KBM-7 (cell line): ENCODE measurements at regions not wholly inside any gene's neighbourhood (a gene's known extent, or its start where the extent isn't known, plus 50 kb on each side); places are given as distances from the start of the nearest gene placed in this dataset.
"Not testable (repeated sequence)": the region's sequence is repeated elsewhere in the genome, so short reads cannot be mapped to it uniquely, and the experiment has no call there.

Source experiments
- DNase-seq: peaks from one replicate; pipeline ENCODE4 v3.0.0-alpha.2; 2015
- in situ Hi-C: fragments of 300-500 bp; cut with MboI; formaldehyde crosslinking; loops from 2 replicates; pipeline ENCODE4 v1.14.3; 2020; ENCODE audit warnings: low sequenced_read_pairs, low pct_unique_long_range_greater_than_20kb, mixed read lengths

GRCh38 chrX:143935601-143936000 lies 51.7 kb downstream of the UBE2NL start:
- in situ Hi-C loops: no loop called here
- DNase-seq: no peak

GRCh38 chrX:143940119-143940518 lies 56.2 kb downstream of the UBE2NL start:
- no peak for DNase-seq
- in situ Hi-C loops: no loop called here

GRCh38 chrX:143945171-143945570 lies 61.3 kb downstream of the UBE2NL start:
- in situ Hi-C loops: no loop called here
- no peak for DNase-seq

- in situ Hi-C loops: no loop called here
- no peak for DNase-seq
Observed at GRCh38 chrX:143964549-143964948, 80.7 kb downstream of the UBE2NL start.

GRCh38 chrX:143988356-143988755 lies 104.5 kb downstream of the UBE2NL start:
- DNase-seq: no peak

GRCh38 chrX:143994206-143994605 lies 110.3 kb downstream of the UBE2NL start:
- no peak for DNase-seq

More at GRCh38 chrX:143988356-143988755, 104.5 kb downstream of the UBE2NL start:
- in situ Hi-C loops: no loop called here

GRCh38 chrX:143998261-143998660 lies 114.4 kb downstream of the UBE2NL start:
- no peak for DNase-seq
- in situ Hi-C loops: no loop called here

More at GRCh38 chrX:143994206-143994605, 110.3 kb downstream of the UBE2NL start:
- in situ Hi-C loops: no loop called here

GRCh38 chrX:144006811-144007210 lies 122.9 kb downstream of the UBE2NL start:
- in situ Hi-C loops: no loop called here

GRCh38 chrX:144040793-144041192 lies 156.9 kb downstream of the UBE2NL start:
- no peak for DNase-seq
- in situ Hi-C loops: no loop called here

More at GRCh38 chrX:144006811-144007210, 122.9 kb downstream of the UBE2NL start:
- no peak for DNase-seq

- in situ Hi-C loops: no loop called here
- no peak for DNase-seq
Observed at GRCh38 chrX:144042271-144042670, 158.4 kb downstream of the UBE2NL start.

GRCh38 chrX:144075432-144075831 lies 191.6 kb downstream of the UBE2NL start:
- in situ Hi-C loops: no loop called here
- DNase-seq: no peak

GRCh38 chrX:144082237-144082636 lies 198.4 kb downstream of the UBE2NL start:
- in situ Hi-C loops, DNase-seq: not testable (repeated sequence)

GRCh38 chrX:144089674-144090073 lies 205.8 kb downstream of the UBE2NL start:
- in situ Hi-C loops, DNase-seq: not testable (repeated sequence)

- in situ Hi-C loops, DNase-seq: not testable (repeated sequence)
Observed at GRCh38 chrX:144092116-144092515, 208.2 kb downstream of the UBE2NL start.

- DNase-seq, in situ Hi-C loops: not testable (repeated sequence)
Observed at GRCh38 chrX:144119490-144119889, 235.6 kb downstream of the UBE2NL start.

GRCh38 chrX:144121566-144121965 lies 237.7 kb downstream of the UBE2NL start:
- DNase-seq, in situ Hi-C loops: not testable (repeated sequence)

- DNase-seq, in situ Hi-C loops: not testable (repeated sequence)
Observed at GRCh38 chrX:144127570-144128169, 243.8 kb downstream of the UBE2NL start.

GRCh38 chrX:144129511-144129910 lies 245.6 kb downstream of the UBE2NL start:
- in situ Hi-C loops, DNase-seq: not testable (repeated sequence)

GRCh38 chrX:144130507-144130906 lies 246.6 kb downstream of the UBE2NL start:
- in situ Hi-C loops: not testable (repeated sequence)

GRCh38 chrX:144131080-144131479 lies 247.2 kb downstream of the UBE2NL start:
- DNase-seq, in situ Hi-C loops: not testable (repeated sequence)

More at GRCh38 chrX:144130507-144130906, 246.6 kb downstream of the UBE2NL start:
- not testable (repeated sequence) for DNase-seq
